IMR-90 (cell line): ENCODE measurements at regions not wholly inside any gene's neighbourhood (a gene's known extent, or its start where the extent isn't known, plus 50 kb on each side); places are given as distances from the start of the nearest gene placed in this dataset.

Experiments used
- CEBPB ChIP-seq: IDR thresholded peaks from 2 replicates; pipeline ENCODE4 v1.6.1; 2012; ENCODE audit warnings: low read depth, low read length, improper control_type of control experiment
- CTCF ChIP-seq: conservative IDR thresholded peaks from 2 replicates; pipeline ENCODE4 v1.5.1; 2012; ENCODE audit warnings: mild to moderate bottlenecking, low read depth, low read length, improper control_type of control experiment
- MXI1 ChIP-seq: IDR thresholded peaks from 2 replicates; pipeline ENCODE4 v1.6.1; 2012; ENCODE audit warnings: low read depth, mild to moderate bottlenecking, low read length, moderate library complexity, borderline replicate concordance
- POLR2A ChIP-seq: IDR thresholded peaks from 2 replicates; pipeline ENCODE4 v1.6.1; 2012; ENCODE audit warnings: mild to moderate bottlenecking, low read depth, low read length

GRCh38 chr2:168357797-168358472 lies 98.1 kb upstream of the CERS6 start:
- no peak for TF ChIP-seq CEBPB
- no peak for TF ChIP-seq CTCF
- TF ChIP-seq MXI1, result no peak
- TF ChIP-seq POLR2A, result no peak
